K562 (cell line): ENCODE measurements at regions not wholly inside any gene's neighbourhood (a gene's known extent, or its start where the extent isn't known, plus 50 kb on each side); places are given as distances from the start of the nearest gene placed in this dataset.

Source experiments
- CHD2 ChIP-seq: IDR thresholded peaks from 2 replicates; pipeline ENCODE4 v1.6.1; 2011; ENCODE audit warnings: low read depth, low read length
- CHD4 ChIP-seq: fragments of 200-600 bp; sonication (generic); IDR thresholded peaks from 3 replicates; pipeline ENCODE4 v1.6.1; 2012; ENCODE audit warnings: low read depth, mild to moderate bottlenecking, mixed read lengths, low read length, inconsistent platforms; ENCODE audit not compliant: insufficient read depth, insufficient replicate concordance, poor library complexity, severe bottlenecking
- MAFG ChIP-seq: fragments of 450-650 bp; conservative IDR thresholded peaks from 2 replicates; pipeline ENCODE4 v1.6.1; 2016; ENCODE audit warnings: missing genetic modification characterization, missing compliant biosample characterization
- MYC ChIP-seq, 2 experiments: fragments of 250-450 bp in 1 of 2; sonication (Bioruptor Pico) in 1 of 2; IDR thresholded peaks; 2 replicates each; pipeline versions ENCODE4 v1.5.1 to v1.6.1; 2012 to 2021; ENCODE audit warnings: low read depth in 2 of 2, borderline replicate concordance in 1 of 2, improper control_type of control experiment in 1 of 2, low read length in 1 of 2, mild to moderate bottlenecking in 1 of 2, moderate library complexity in 1 of 2
- SAFB2 ChIP-seq: fragments of 200-400 bp; formaldehyde crosslinking; IDR thresholded peaks from 2 replicates; pipeline ENCODE4 v1.6.1; 2018; ENCODE audit warnings: borderline replicate concordance, low read length, low read depth, moderate library complexity; ENCODE audit not compliant: severe bottlenecking
- SMC3 ChIP-seq: conservative IDR thresholded peaks from 2 replicates; pipeline ENCODE4 v1.6.1; 2011; ENCODE audit warnings: low read depth, low read length, improper control_type of control experiment; ENCODE audit not compliant: insufficient read depth
- SRF ChIP-seq, 2 experiments: fragments of 250-450, 450-650 bp in 1 of 2; sonication (Bioruptor Pico) in 1 of 2; sonication (generic) in 1 of 2; formaldehyde crosslinking; IDR thresholded peaks; 2 replicates each; pipeline versions ENCODE4 v1.5.0 to v1.5.1; 2020 to 2022; ENCODE audit warnings: mild to moderate bottlenecking in 1 of 2, missing genetic modification reagents in 1 of 2
- ZBED1 ChIP-seq: IDR thresholded peaks from 2 replicates; pipeline ENCODE4 v1.6.1; 2014
- ZNF639 ChIP-seq, 2 experiments: fragments of 200-800 bp in 1 of 2; sonication (Bioruptor generic) in 1 of 2; sonication (generic) in 1 of 2; formaldehyde crosslinking in 1 of 2; IDR thresholded peaks in 1 of 2; conservative IDR thresholded peaks in 1 of 2; 2 replicates each; pipeline versions ENCODE4 v1.5.0 to v1.6.1; 2016 to 2020; ENCODE audit warnings: missing compliant biosample characterization in 1 of 2, missing genetic modification characterization in 1 of 2, missing genetic modification reagents in 1 of 2

DNA sequence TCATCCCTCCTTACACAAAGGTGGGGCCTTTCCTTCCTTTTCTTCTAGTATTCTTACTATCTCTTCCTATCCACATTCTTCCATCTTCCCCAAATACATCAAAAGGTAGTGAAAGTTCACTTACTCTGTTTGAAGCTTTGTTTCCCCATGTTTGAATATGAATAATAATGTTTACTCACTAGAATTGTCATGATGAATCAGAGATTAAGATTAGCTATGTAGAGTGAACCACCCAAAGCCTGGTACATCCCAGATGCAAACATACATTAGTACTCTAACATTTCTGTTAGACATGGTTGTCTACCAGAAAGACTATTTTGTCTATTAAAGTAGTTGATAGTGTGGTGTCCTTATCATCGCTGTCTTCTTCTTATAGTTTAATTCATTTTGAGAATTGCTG is 327.1 kb upstream of the TBC1D5 start (continued):
- TF ChIP-seq MYC (IDR thresholded peaks at IDR 0.05; ENCODE audit: low read depth, low read length) (no peak), MYC (CRISPR knock-in tag; IDR thresholded peaks at IDR 0.05; ENCODE audit: borderline replicate concordance, low read depth) (no peak), ZNF639 (CRISPR knock-in tag; conservative IDR thresholded peaks at IDR 0.05 in 1 of 2, IDR thresholded peaks at IDR 0.05 in 1 of 2) (no peak), SRF (CRISPR knock-in tag; IDR thresholded peaks at IDR 0.05) (no peak), MAFG (tag) (no peak), SAFB2 (no peak), CHD4 (no peak), ZBED1 (no peak), SMC3 (no peak), CHD2 (no peak)
